ENCODE measurements at regions not wholly inside any gene's neighbourhood (a gene's known extent, or its start where the extent isn't known, plus 50 kb on each side); places are given as distances from the start of the nearest gene placed in this dataset.

GRCh38 chr9:106616851-106617345 lies 246.1 kb upstream of the ZNF462 start:
- no peaks in the 10 kb centered on the region for H3K27me3 ChIP-seq
- H3K36me3 ChIP-seq, result no peaks in the 10 kb centered on the region
- TF ChIP-seq POLR2A (IDR thresholded peaks at IDR 0.05), result no peak
- TF ChIP-seq, protein P1, sequence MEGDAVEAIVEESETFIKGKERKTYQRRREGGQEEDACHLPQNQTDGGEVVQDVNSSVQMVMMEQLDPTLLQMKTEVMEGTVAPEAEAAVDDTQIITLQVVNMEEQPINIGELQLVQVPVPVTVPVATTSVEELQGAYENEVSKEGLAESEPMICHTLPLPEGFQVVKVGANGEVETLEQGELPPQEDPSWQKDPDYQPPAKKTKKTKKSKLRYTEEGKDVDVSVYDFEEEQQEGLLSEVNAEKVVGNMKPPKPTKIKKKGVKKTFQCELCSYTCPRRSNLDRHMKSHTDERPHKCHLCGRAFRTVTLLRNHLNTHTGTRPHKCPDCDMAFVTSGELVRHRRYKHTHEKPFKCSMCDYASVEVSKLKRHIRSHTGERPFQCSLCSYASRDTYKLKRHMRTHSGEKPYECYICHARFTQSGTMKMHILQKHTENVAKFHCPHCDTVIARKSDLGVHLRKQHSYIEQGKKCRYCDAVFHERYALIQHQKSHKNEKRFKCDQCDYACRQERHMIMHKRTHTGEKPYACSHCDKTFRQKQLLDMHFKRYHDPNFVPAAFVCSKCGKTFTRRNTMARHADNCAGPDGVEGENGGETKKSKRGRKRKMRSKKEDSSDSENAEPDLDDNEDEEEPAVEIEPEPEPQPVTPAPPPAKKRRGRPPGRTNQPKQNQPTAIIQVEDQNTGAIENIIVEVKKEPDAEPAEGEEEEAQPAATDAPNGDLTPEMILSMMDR (IDR thresholded peaks at IDR 0.05), result no peak
- H3K4me1 ChIP-seq, result no peaks in the 10 kb centered on the region
- H3K27ac ChIP-seq, result no peak overlapping the region
- DNase-seq, result no peak
- H3K9me3 ChIP-seq, result no peaks in the 10 kb centered on the region
- H3K4me3 ChIP-seq, result no peak overlapping the region

DNA sequence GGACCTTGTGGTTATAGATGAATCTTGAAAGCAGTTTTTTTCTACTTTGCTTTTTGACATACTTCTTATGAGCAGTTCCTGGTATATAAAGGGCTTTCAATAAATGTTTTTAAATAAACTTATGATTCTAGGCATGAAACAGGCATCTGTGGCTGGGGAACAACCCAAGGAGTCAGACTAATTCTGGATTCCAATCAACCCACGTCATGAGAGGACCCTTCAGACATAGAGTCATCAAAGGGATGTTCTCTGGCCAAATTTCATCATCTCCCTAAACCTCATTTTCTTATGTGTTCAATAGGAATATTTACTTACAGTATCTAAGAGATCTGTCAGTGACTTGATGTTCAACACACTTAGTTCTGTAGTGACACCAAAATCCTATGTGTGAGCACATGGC lies 243.8 kb upstream of the ZNF462 start:
- H3K27ac ChIP-seq, result no peak overlapping the region
- DNase-seq, result no peak
- H3K36me3 ChIP-seq, result no peaks in the 10 kb centered on the region
- H3K4me1 ChIP-seq, result no peaks in the 10 kb centered on the region
- H3K9me3 ChIP-seq, result no peaks in the 10 kb centered on the region
- no peak for TF ChIP-seq POLR2A (IDR thresholded peaks at IDR 0.05)
- TF ChIP-seq, protein P1 (IDR thresholded peaks at IDR 0.05), result no peak
- no peaks in the 10 kb centered on the region for H3K27me3 ChIP-seq
- H3K4me3 ChIP-seq, result no peak overlapping the region

- no peaks in the 10 kb centered on the region for H3K36me3 ChIP-seq
- no peak for DNase-seq
- no peak overlapping the region for H3K4me3 ChIP-seq
- TF ChIP-seq, protein P1 (IDR thresholded peaks at IDR 0.05), result no peak
- no peak for TF ChIP-seq POLR2A (IDR thresholded peaks at IDR 0.05)
- H3K27ac ChIP-seq, result no peak overlapping the region
- H3K27me3 ChIP-seq, result no peaks in the 10 kb centered on the region
- H3K9me3 ChIP-seq, result no peaks in the 10 kb centered on the region
- H3K4me1 ChIP-seq, result no peaks in the 10 kb centered on the region
Measured at GRCh38 chr9:106620081-106620480, 242.9 kb upstream of the ZNF462 start.

DNA sequence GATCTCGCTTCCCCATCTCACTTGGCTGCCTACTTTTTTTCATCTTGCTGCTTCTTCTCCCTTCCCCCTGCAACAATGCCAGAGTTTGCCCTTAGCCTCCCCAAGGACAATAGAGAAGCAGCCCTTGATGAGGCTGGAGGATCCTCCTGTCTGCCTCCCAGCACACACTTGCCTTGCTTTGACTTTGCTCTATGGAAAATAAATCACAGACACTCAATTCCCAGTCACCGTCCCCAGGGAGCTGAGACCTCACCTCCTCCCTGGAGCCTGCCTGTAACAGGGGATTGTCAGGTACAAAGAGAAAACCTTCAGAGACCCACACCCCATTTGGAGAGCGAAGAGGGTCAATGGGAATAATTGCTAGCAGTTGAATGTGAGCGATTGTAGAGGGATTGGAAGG lies 242.1 kb upstream of the ZNF462 start:
- no peak overlapping the region for H3K27ac ChIP-seq

GRCh38 chr9:106621313-106622163 lies 241.4 kb upstream of the ZNF462 start:
- TF ChIP-seq, protein P1 (IDR thresholded peaks at IDR 0.05), result no peak
- no peak for TF ChIP-seq POLR2A (IDR thresholded peaks at IDR 0.05)
- Histone ChIP-seq H3K4me1 (no peaks in the 10 kb centered on the region), H3K4me3 (no peak overlapping the region), H3K27ac (no peak overlapping the region), H3K27me3 (no peaks in the 10 kb centered on the region), H3K36me3 (no peaks in the 10 kb centered on the region), H3K9me3 (no peaks in the 10 kb centered on the region)
- no peak for DNase-seq

More for the DNA sequence above, 242.1 kb upstream of the ZNF462 start:
- Histone ChIP-seq H3K4me3 (no peak overlapping the region), H3K4me1 (no peaks in the 10 kb centered on the region), H3K27me3 (no peaks in the 10 kb centered on the region), H3K9me3 (no peaks in the 10 kb centered on the region), H3K36me3 (no peaks in the 10 kb centered on the region)
- TF ChIP-seq, protein P1 (IDR thresholded peaks at IDR 0.05), result no peak
- TF ChIP-seq POLR2A (IDR thresholded peaks at IDR 0.05), result no peak
- no peak for DNase-seq

All from Peyer's patch (tissue), 4 donors.